HepG2 (cell line): ENCODE measurements at regions not wholly inside any gene's neighbourhood (a gene's known extent, or its start where the extent isn't known, plus 50 kb on each side); places are given as distances from the start of the nearest gene placed in this dataset.

ENCODE experiments used
- ARID2 ChIP-seq: sonication (generic); formaldehyde crosslinking; IDR thresholded peaks from 2 replicates; pipeline ENCODE4 v1.8.1; 2022; ENCODE audit warnings: mild to moderate bottlenecking, missing genetic modification reagents, borderline replicate concordance
- ATF2 ChIP-seq: sonication (generic); formaldehyde crosslinking; IDR thresholded peaks from 2 replicates; pipeline ENCODE4 v1.4.0; 2020; ENCODE audit warnings: missing genetic modification reagents
- CEBPB ChIP-seq: IDR thresholded peaks from 2 replicates; pipeline ENCODE4 v1.6.1; 2011; ENCODE audit warnings: low read depth, low read length, improper control_type of control experiment, borderline replicate concordance
- CHD4 ChIP-seq: fragments of 200-600 bp; sonication (generic); IDR thresholded peaks from 2 replicates; pipeline ENCODE4 v1.7.0; 2017; ENCODE audit warnings: mild to moderate bottlenecking, low read length, borderline replicate concordance
- CTCF ChIP-seq: sonication (generic); formaldehyde crosslinking; IDR thresholded peaks from 2 replicates; pipeline ENCODE4 v1.5.0; 2020; ENCODE audit warnings: mild to moderate bottlenecking, missing genetic modification reagents, moderate library complexity
- GTF2F1 ChIP-seq: fragments of 150-350 bp; IDR thresholded peaks from 2 replicates; pipeline ENCODE4 v1.6.1; 2014; ENCODE audit warnings: low read length
- MED13 ChIP-seq: sonication (generic); formaldehyde crosslinking; IDR thresholded peaks from 2 replicates; pipeline ENCODE4 v1.5.0; 2020; ENCODE audit warnings: missing genetic modification reagents
- NFATC3 ChIP-seq: sonication (generic); formaldehyde crosslinking; IDR thresholded peaks from 2 replicates; pipeline ENCODE4 v1.5.1; 2020; ENCODE audit warnings: mild to moderate bottlenecking, missing genetic modification reagents
- NPAS2 ChIP-seq: sonication (generic); formaldehyde crosslinking; IDR thresholded peaks from 2 replicates; pipeline ENCODE4 v1.8.0; 2022; ENCODE audit warnings: mild to moderate bottlenecking, missing genetic modification reagents, borderline replicate concordance
- SAFB2 ChIP-seq: sonication (generic); formaldehyde crosslinking; IDR thresholded peaks from 2 replicates; pipeline ENCODE4 v1.5.1; 2020; ENCODE audit warnings: missing genetic modification reagents, low read depth, mild to moderate bottlenecking, borderline replicate concordance
- ZNF121 ChIP-seq: sonication (generic); formaldehyde crosslinking; IDR thresholded peaks from 2 replicates; pipeline ENCODE4 v1.5.0; 2020; ENCODE audit warnings: mild to moderate bottlenecking, missing genetic modification reagents
- ZNF274 ChIP-seq: sonication (generic); formaldehyde crosslinking; IDR thresholded peaks from 2 replicates; pipeline ENCODE4 v1.5.1; 2020; ENCODE audit warnings: mild to moderate bottlenecking, missing genetic modification reagents

- TF ChIP-seq CEBPB (no peak), CHD4 (no peak), GTF2F1 (no peak), ZNF274 (CRISPR knock-in tag) (no peak), CTCF (no peak), MED13 (CRISPR knock-in tag) (no peak), ATF2 (CRISPR knock-in tag) (no peak), NFATC3 (CRISPR knock-in tag) (no peak), SAFB2 (no peak), ARID2 (no peak), NPAS2 (no peak), ZNF121 (CRISPR knock-in tag) (no peak)
Measured at GRCh38 chr18:79625924-79626561, 53.6 kb upstream of the CTDP1 start.
